GM12864 (cell line): ENCODE measurements at regions not wholly inside any gene's neighbourhood (a gene's known extent, or its start where the extent isn't known, plus 50 kb on each side); places are given as distances from the start of the nearest gene placed in this dataset.

Experiments
- DNase-seq: peaks from one replicate; pipeline ENCODE4 v3.0.0-alpha.2; 2011; ENCODE audit warnings: low read depth
- H3K4me3 ChIP-seq: 2 replicates; pipeline ENCODE4 v1.5.1; 2011; ENCODE audit warnings: mild to moderate bottlenecking, low read depth, low read length, control low read depth
- TF ChIP-seq, protein P1 (sequence below): IDR thresholded peaks from 2 replicates; pipeline ENCODE4 v1.5.1; 2011; ENCODE audit warnings: low read depth, mild to moderate bottlenecking, moderate library complexity, low read length, control low read depth, inconsistent platforms; ENCODE audit errors: missing control alignments

- TF ChIP-seq, protein P1, sequence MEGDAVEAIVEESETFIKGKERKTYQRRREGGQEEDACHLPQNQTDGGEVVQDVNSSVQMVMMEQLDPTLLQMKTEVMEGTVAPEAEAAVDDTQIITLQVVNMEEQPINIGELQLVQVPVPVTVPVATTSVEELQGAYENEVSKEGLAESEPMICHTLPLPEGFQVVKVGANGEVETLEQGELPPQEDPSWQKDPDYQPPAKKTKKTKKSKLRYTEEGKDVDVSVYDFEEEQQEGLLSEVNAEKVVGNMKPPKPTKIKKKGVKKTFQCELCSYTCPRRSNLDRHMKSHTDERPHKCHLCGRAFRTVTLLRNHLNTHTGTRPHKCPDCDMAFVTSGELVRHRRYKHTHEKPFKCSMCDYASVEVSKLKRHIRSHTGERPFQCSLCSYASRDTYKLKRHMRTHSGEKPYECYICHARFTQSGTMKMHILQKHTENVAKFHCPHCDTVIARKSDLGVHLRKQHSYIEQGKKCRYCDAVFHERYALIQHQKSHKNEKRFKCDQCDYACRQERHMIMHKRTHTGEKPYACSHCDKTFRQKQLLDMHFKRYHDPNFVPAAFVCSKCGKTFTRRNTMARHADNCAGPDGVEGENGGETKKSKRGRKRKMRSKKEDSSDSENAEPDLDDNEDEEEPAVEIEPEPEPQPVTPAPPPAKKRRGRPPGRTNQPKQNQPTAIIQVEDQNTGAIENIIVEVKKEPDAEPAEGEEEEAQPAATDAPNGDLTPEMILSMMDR = no peak
- no peak overlapping the region for H3K4me3 ChIP-seq
- DNase-seq = no peak
Observed at GRCh38 chr20:11780765-11781369, 136.8 kb upstream of the BTBD3 start.

DNA sequence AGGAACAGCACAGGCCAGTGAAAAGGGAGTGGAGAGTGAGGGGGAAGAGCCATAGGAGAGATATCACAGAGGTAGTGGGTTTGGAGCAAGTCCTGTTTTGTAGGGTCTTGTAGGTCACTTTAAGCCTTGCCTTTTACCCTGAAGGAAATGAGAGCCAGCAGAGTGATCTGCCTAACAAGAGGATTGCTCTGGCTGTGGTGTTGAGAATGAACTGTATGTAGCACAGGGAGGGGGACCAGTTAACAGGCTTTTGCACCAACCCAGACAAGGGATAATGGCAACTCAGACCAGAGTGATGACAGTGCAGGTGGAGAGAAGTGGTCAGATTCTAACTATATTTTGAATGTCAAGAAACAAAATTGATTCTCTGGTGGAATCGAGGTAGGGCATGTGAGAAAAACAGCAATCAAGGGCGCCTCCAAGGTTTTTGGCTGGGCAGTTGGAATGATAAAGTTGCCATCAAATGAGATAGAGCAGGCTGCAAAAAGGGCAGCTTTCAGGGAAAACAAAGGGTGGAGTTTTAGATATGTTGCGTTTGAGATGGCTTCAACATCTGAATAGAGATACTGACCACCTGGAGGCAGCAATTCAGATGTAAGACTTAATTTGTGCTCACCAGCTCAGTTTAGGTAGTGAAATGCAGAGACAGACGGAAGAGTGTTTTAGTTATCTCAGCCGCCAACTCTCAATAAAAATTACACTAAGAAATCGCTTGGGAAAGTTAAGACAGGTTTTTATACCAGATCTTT lies 134.4 kb upstream of the BTBD3 start:
- H3K4me3 ChIP-seq = no peak overlapping the region
- DNase-seq = no peak
- TF ChIP-seq, protein P1 = no peak

- no peak overlapping the region for H3K4me3 ChIP-seq
- no peak for DNase-seq
- TF ChIP-seq, protein P1 = no peak
Observed at GRCh38 chr20:11785885-11786507, 131.7 kb upstream of the BTBD3 start.

DNA sequence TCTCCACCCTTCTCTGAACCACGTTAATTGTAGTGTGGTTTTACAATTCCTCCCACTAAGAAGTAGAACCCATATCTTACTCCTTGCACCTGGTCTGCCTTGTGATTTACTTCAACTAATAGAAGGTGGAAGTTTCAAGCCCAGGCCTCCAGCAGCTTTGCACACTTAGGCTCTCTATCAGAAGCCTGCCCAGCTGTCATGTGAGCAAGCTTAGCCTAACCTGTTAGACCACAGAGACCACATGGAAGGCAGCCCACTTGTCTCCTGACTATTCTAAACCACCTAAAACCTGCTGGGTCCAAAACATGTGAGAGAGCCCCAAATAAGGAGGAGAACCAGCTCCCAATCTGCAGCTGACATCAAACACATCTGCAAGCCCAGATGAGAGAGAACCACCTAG lies 127.6 kb upstream of the BTBD3 start:
- TF ChIP-seq, protein P1 = no peak
- DNase-seq = no peak

GRCh38 chr20:11791316-11791715 lies 126.4 kb upstream of the BTBD3 start:
- DNase-seq = no peak
- TF ChIP-seq, protein P1 = no peak
- no peak overlapping the region for H3K4me3 ChIP-seq

More for the DNA sequence above, 127.6 kb upstream of the BTBD3 start:
- H3K4me3 ChIP-seq = no peak overlapping the region

DNA sequence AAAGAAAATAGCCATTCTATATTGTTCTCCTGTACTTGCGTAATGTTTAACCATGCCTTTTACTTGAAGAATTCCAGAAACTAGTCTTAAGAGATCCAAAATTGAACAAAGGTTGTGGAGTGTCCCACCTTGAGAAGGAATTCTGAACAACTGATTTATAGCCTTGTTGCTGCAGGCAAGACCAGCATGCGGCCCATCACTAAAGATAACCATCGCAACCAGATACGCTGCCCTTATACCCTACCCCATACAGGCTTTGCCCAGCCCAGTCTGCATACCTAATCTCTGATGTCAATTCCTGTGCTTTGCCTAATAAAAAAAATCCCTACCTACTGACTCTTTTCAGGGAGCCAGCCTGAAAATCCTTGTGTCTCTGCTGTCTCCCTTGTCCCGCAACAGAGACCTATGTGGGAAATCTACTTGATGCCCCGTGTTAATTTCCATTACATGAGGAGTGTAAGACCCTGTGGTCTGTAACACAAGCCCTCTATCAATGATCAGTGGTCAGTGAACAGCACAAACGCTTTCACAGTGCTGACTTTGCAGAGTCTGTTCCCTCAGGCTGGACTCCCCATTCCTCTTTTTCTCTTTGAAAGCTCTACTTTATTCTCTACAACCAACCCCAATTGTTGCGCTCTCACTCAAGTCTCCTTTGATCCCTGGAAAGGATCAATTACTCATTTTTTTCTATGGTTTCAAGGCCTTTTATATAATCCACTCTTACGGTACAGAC lies 125.7 kb upstream of the BTBD3 start:
- TF ChIP-seq, protein P1 = no peak
- H3K4me3 ChIP-seq = no peak overlapping the region

More for the DNA sequence above, 125.7 kb upstream of the BTBD3 start:
- no peak for DNase-seq
